Iris pigment epithelial cell (primary cell): ENCODE measurements at regions not wholly inside any gene's neighbourhood (a gene's known extent, or its start where the extent isn't known, plus 50 kb on each side); places are given as distances from the start of the nearest gene placed in this dataset.
A peak's percentile ranks its signal among the peaks of the same experiment; 100 is the strongest.
"Not testable (repeated sequence)": the region's sequence is repeated elsewhere in the genome, so short reads cannot be mapped to it uniquely, and the experiment has no call there.

ENCODE experiments used
- DNase-seq: peaks from one replicate; pipeline ENCODE4 v3.0.0-alpha.2; 2011; ENCODE audit warnings: low read depth

GRCh38 chr6:115630424-115631024 is 430.2 kb downstream of the FRK start:
- no peak for DNase-seq

- DNase-seq, result no peak
Measured at GRCh38 chr6:115629415-115629814, 431.3 kb downstream of the FRK start.

- DNase-seq, result no peak
Measured at GRCh38 chr6:115618256-115618655, 442.4 kb downstream of the FRK start.

GRCh38 chr6:115617031-115617430 is 443.7 kb downstream of the FRK start:
- no peak for DNase-seq

GRCh38 chr6:115613488-115613887 is 447.2 kb downstream of the FRK start:
- DNase-seq, result peak; percentile 36

- DNase-seq, result no peak
Measured at GRCh38 chr6:115612796-115613479, 447.8 kb downstream of the FRK start.

GRCh38 chr6:115612216-115612615 is 448.5 kb downstream of the FRK start:
- no peak for DNase-seq

- no peak for DNase-seq
Measured at GRCh38 chr6:115610696-115611095, 450.0 kb downstream of the FRK start.

GRCh38 chr6:115609111-115609510 is 451.6 kb downstream of the FRK start:
- DNase-seq, result no peak

- DNase-seq, result peak; percentile 1
Measured at GRCh38 chr6:115602466-115602865, 458.2 kb downstream of the FRK start.

- DNase-seq, result no peak
Measured at GRCh38 chr6:115601509-115601908, 459.2 kb downstream of the FRK start.

- DNase-seq, result no peak
Measured at GRCh38 chr6:115601064-115601463, 459.6 kb downstream of the FRK start.

- no peak for DNase-seq
Measured at GRCh38 chr6:115594891-115595290, 465.8 kb downstream of the FRK start.

- no peak for DNase-seq
Measured at GRCh38 chr6:115592025-115592424, 468.7 kb downstream of the FRK start.

- not testable (repeated sequence) for DNase-seq
Measured at GRCh38 chr6:115589072-115589471, 471.6 kb downstream of the FRK start.

GRCh38 chr6:115583290-115583689 is 477.4 kb downstream of the FRK start:
- no peak for DNase-seq

- DNase-seq, result no peak
Measured at GRCh38 chr6:115582386-115582785, 478.3 kb downstream of the FRK start.

- not testable (repeated sequence) for DNase-seq
Measured at GRCh38 chr6:115579565-115579964, 481.1 kb downstream of the FRK start.

- no peak for DNase-seq
Measured at GRCh38 chr6:115577270-115577669, 483.4 kb downstream of the FRK start.

- no peak for DNase-seq
Measured at GRCh38 chr6:115575285-115575684, 485.4 kb downstream of the FRK start.

- no peak for DNase-seq
Measured at GRCh38 chr6:115573861-115574260, 486.8 kb downstream of the FRK start.

- peak; percentile 1 for DNase-seq
Measured at GRCh38 chr6:115570331-115570730, 490.4 kb downstream of the FRK start.

- no peak for DNase-seq
Measured at GRCh38 chr6:115554060-115554459, 506.6 kb downstream of the FRK start.

- DNase-seq, result no peak
Measured at GRCh38 chr6:115551527-115551926, 509.2 kb downstream of the FRK start.
